Nephron (organoid): ENCODE measurements at regions not wholly inside any gene's neighbourhood (a gene's known extent, or its start where the extent isn't known, plus 50 kb on each side); places are given as distances from the start of the nearest gene placed in this dataset.

Experiments
- H3K27ac Mint-ChIP-seq, 3 experiments: 2 replicates each; pipeline ENCODE4 v1.8.0; 2020; ENCODE audit warnings: mixed read lengths in 3 of 3, mild to moderate bottlenecking in 2 of 3, moderate library complexity in 1 of 3
- H3K27me3 Mint-ChIP-seq: 2 replicates; pipeline ENCODE4 v1.8.0; 2021; ENCODE audit warnings: low read depth, mild to moderate bottlenecking, moderate library complexity, mixed read lengths
- H3K36me3 Mint-ChIP-seq: 2 replicates; pipeline ENCODE4 v1.8.0; 2020; ENCODE audit warnings: low read depth, mixed read lengths
- H3K4me1 Mint-ChIP-seq: 2 replicates; pipeline ENCODE4 v1.8.0; 2020; ENCODE audit warnings: mixed read lengths
- H3K4me3 Mint-ChIP-seq, 3 experiments: 2 replicates each; pipeline ENCODE4 v1.8.0; 2020; ENCODE audit warnings: mild to moderate bottlenecking in 3 of 3, mixed read lengths in 3 of 3, moderate library complexity in 2 of 3
- H3K9me3 Mint-ChIP-seq: 2 replicates; pipeline ENCODE4 v1.8.0; 2020; ENCODE audit warnings: mixed read lengths
- CTCF ChIP-seq, 3 experiments: fragments of 200-600 bp; sonication (generic); IDR thresholded peaks; one replicate each; pipeline ENCODE4 v1.5.0; 2021; ENCODE audit warnings: antibody characterized with exemption in 3 of 3; ENCODE audit not compliant: unreplicated experiment in 3 of 3

DNA sequence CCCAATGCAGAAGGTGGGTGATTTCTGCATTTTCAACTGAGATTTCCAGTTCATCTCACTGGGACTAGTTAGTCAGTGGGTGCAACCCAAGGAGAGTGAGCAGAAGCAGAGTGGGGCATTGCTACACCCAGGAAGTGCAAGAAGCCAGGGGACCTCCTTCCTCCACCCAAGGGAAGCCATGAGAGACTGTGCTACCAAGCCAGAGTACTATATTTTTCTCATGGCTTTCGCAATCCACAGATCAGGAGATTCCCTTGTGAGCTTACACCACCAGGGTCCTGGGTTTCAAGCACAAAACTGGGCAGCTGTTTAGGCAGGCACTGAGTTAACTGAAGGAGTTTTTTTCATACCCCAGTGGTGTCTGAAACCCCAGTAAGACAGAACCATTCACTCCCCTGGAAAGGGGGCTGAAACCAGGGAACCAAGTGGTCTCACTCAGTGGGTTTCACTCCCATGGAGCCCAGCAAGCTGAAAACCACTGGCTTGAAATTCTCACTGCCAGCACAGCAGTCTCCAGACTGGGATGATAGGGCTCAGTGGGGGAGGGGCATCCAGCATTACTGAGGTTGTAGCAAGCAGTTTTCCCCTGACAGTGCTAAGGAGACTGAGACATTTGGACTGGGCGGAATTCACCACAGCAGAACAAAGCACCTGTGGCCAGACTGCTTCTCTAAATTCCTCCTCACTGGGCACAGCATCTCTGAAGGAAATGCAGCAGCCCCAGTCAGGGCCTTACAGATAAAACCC, 903.4 kb downstream of the TECRL start:
- Mint-ChIP-seq H3K27me3 (no peaks in the 10 kb centered on the region), H3K36me3 (no peaks in the 10 kb centered on the region), H3K4me3 (no peak overlapping the region), H3K9me3 (peaks cover 3% of the 10 kb centered on the region), H3K4me1 (peaks cover 9% of the 10 kb centered on the region), H3K27ac (no peak overlapping the region)
- no peak for TF ChIP-seq CTCF (IDR thresholded peaks at IDR 0.05; ENCODE audit: unreplicated experiment in 3 of 3)

DNA sequence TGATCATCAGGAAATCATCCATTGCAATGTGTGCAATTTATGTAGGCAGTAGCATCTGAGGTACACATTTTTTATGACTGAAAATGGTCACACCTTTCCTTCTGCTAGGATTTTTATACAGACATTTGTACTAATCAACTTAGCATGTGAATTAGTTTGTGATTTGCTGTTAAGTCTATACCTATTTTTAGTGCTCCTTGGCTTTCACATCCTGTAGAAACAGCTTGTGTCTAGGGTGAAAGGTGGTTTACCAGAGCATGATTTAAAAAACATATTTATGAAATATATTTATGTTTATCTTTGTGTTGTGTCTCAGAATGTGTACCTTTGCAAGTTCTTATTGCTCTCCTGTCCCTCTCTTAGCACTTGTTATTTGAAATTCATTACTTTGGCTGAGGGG, 916.0 kb downstream of the TECRL start:
- Mint-ChIP-seq H3K36me3 (no peaks in the 10 kb centered on the region), H3K27me3 (no peaks in the 10 kb centered on the region), H3K4me1 (no peaks in the 10 kb centered on the region), H3K4me3 (no peak overlapping the region), H3K9me3 (no peaks in the 10 kb centered on the region), H3K27ac (no peak overlapping the region)
- TF ChIP-seq CTCF (IDR thresholded peaks at IDR 0.05; ENCODE audit: unreplicated experiment in 3 of 3) = no peak

- Mint-ChIP-seq H3K9me3 (no peaks in the 10 kb centered on the region), H3K4me3 (no peak overlapping the region), H3K27ac (no peak overlapping the region), H3K4me1 (no peaks in the 10 kb centered on the region), H3K27me3 (no peaks in the 10 kb centered on the region), H3K36me3 (no peaks in the 10 kb centered on the region)
- no peak for TF ChIP-seq CTCF (IDR thresholded peaks at IDR 0.05; ENCODE audit: unreplicated experiment in 3 of 3)
Observed at GRCh38 chr4:63492515-63492914, 916.7 kb downstream of the TECRL start.

DNA sequence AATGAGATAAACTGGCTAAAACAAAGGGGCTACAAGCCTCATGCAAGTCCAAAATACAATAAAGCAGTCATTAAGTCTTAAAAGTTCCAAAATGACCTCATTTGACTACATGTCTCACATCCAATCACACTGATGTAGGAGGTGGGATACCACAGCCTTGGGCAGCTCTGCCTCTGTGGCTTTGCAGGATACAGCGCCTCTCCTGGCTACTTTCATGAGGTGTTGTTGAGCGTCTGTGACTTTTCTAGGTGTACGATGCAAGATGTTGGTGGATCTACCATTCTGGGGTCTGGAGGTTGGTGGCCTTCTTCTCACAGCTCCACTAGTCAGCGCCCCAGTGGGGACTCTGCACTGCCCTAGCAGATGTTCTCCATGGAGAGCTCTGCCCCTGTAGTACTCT, 944.9 kb downstream of the TECRL start:
- Mint-ChIP-seq H3K27ac (no peak overlapping the region), H3K27me3 (peaks cover 3% of the 10 kb centered on the region), H3K4me3 (no peak overlapping the region), H3K4me1 (no peaks in the 10 kb centered on the region), H3K36me3 (no peaks in the 10 kb centered on the region), H3K9me3 (no peaks in the 10 kb centered on the region)
- TF ChIP-seq CTCF (IDR thresholded peaks at IDR 0.05; ENCODE audit: unreplicated experiment in 3 of 3) = no peak

GRCh38 chr4:63460075-63460474, 949.2 kb downstream of the TECRL start:
- no peak for TF ChIP-seq CTCF (IDR thresholded peaks at IDR 0.05; ENCODE audit: unreplicated experiment in 3 of 3)
- no peaks in the 10 kb centered on the region for H3K4me1 Mint-ChIP-seq

DNA sequence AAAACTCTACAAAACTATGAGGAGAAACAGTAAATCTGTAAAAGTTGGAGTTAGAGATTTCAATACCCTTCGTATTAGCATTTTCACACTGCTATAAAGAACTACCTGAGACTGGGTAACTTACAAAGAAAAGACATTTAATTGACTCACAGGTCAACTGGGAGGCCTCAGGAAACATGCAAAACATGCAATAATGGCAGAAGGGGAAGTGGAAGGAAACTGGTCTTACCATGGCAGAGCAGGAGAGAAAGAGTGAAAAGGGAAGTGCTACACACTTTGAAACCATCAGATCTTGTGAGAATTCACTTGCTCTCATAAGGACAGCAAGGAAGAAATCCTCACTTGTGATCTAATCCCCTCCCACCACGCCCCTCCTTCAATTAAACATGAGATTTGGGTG, 949.9 kb downstream of the TECRL start:
- Mint-ChIP-seq H3K4me3 (no peak overlapping the region), H3K9me3 (no peaks in the 10 kb centered on the region), H3K27ac (no peak overlapping the region), H3K27me3 (peaks cover 3% of the 10 kb centered on the region), H3K36me3 (no peaks in the 10 kb centered on the region), H3K4me1 (no peaks in the 10 kb centered on the region)
- no peak for TF ChIP-seq CTCF (IDR thresholded peaks at IDR 0.05; ENCODE audit: unreplicated experiment in 3 of 3)

More at GRCh38 chr4:63460075-63460474, 949.2 kb downstream of the TECRL start:
- Mint-ChIP-seq H3K27me3 (peaks cover 3% of the 10 kb centered on the region), H3K27ac (no peak overlapping the region), H3K36me3 (no peaks in the 10 kb centered on the region), H3K4me3 (no peak overlapping the region), H3K9me3 (no peaks in the 10 kb centered on the region)
